WERI-Rb-1 (cell line): ENCODE measurements at regions not wholly inside any gene's neighbourhood (a gene's known extent, or its start where the extent isn't known, plus 50 kb on each side); places are given as distances from the start of the nearest gene placed in this dataset.

Experiments
- DNase-seq: peaks from one replicate; pipeline ENCODE4 v3.0.0-alpha.2; 2020
- H3K27ac ChIP-seq: fragments of 250-450 bp; sonication (Bioruptor Pico); 2 replicates; pipeline ENCODE4 v1.5.1; 2020; ENCODE audit warnings: mild to moderate bottlenecking, moderate library complexity
- H3K27me3 ChIP-seq: fragments of 250-450 bp; sonication (Bioruptor Pico); 2 replicates; pipeline ENCODE4 v1.5.1; 2021; ENCODE audit warnings: mild to moderate bottlenecking, low read depth, moderate library complexity; ENCODE audit not compliant: insufficient read depth, severe bottlenecking
- H3K36me3 ChIP-seq: fragments of 250-450 bp; sonication (Bioruptor Pico); 2 replicates; pipeline ENCODE4 v1.5.1; 2020; ENCODE audit warnings: mild to moderate bottlenecking, moderate library complexity
- H3K4me3 ChIP-seq: 2 replicates; pipeline ENCODE4 v1.5.1; 2011; ENCODE audit warnings: low read depth, mild to moderate bottlenecking, control low read depth, low read length
- H3K9me3 ChIP-seq: fragments of 250-450 bp; sonication (Bioruptor Pico); 2 replicates; pipeline ENCODE4 v1.5.1; 2021; ENCODE audit warnings: mild to moderate bottlenecking, moderate library complexity; ENCODE audit not compliant: severe bottlenecking
- CTCF ChIP-seq: IDR thresholded peaks from 2 replicates; pipeline ENCODE4 v1.5.1; 2011; ENCODE audit warnings: low read depth, mild to moderate bottlenecking, control low read depth, inconsistent platforms, low read length

GRCh38 chr5:165101709-165102108, 1596.3 kb downstream of the MAT2B start:
- H3K9me3 ChIP-seq = no peaks in the 10 kb centered on the region
- no peaks in the 10 kb centered on the region for H3K36me3 ChIP-seq
- no peaks in the 10 kb centered on the region for H3K27me3 ChIP-seq
- no peak for TF ChIP-seq CTCF
- DNase-seq = no peak
- no peak overlapping the region for H3K27ac ChIP-seq
- H3K4me3 ChIP-seq = no peak overlapping the region

- no peaks in the 10 kb centered on the region for H3K27me3 ChIP-seq
- H3K27ac ChIP-seq = no peak overlapping the region
- no peak for TF ChIP-seq CTCF
- no peaks in the 10 kb centered on the region for H3K9me3 ChIP-seq
- no peak for DNase-seq
- no peak overlapping the region for H3K4me3 ChIP-seq
- no peaks in the 10 kb centered on the region for H3K36me3 ChIP-seq
Measured at GRCh38 chr5:165104611-165105010, 1599.2 kb downstream of the MAT2B start.

- no peaks in the 10 kb centered on the region for H3K9me3 ChIP-seq
- no peak for TF ChIP-seq CTCF
- DNase-seq = no peak
- no peak overlapping the region for H3K4me3 ChIP-seq
- no peaks in the 10 kb centered on the region for H3K36me3 ChIP-seq
- no peak overlapping the region for H3K27ac ChIP-seq
- no peaks in the 10 kb centered on the region for H3K27me3 ChIP-seq
Measured at GRCh38 chr5:165108809-165109208, 1603.4 kb downstream of the MAT2B start.

GRCh38 chr5:165119175-165119574, 1613.8 kb downstream of the MAT2B start:
- peaks cover 5% of the 10 kb centered on the region for H3K9me3 ChIP-seq
- H3K27ac ChIP-seq = no peak overlapping the region
- no peak for TF ChIP-seq CTCF
- no peaks in the 10 kb centered on the region for H3K27me3 ChIP-seq
- no peaks in the 10 kb centered on the region for H3K36me3 ChIP-seq
- no peak overlapping the region for H3K4me3 ChIP-seq
- DNase-seq = no peak

GRCh38 chr5:165126598-165126997, 1621.2 kb downstream of the MAT2B start:
- H3K4me3 ChIP-seq = no peak overlapping the region
- no peak for DNase-seq
- no peaks in the 10 kb centered on the region for H3K36me3 ChIP-seq
- TF ChIP-seq CTCF = no peak
- no peak overlapping the region for H3K27ac ChIP-seq
- H3K9me3 ChIP-seq = no peaks in the 10 kb centered on the region
- H3K27me3 ChIP-seq = no peaks in the 10 kb centered on the region

GRCh38 chr5:165127941-165128340, 1622.5 kb downstream of the MAT2B start:
- no peak for DNase-seq
- Histone ChIP-seq H3K36me3 (no peaks in the 10 kb centered on the region), H3K27me3 (no peaks in the 10 kb centered on the region), H3K9me3 (no peaks in the 10 kb centered on the region), H3K27ac (no peak overlapping the region), H3K4me3 (no peak overlapping the region)
- no peak for TF ChIP-seq CTCF
